ENCODE measurements at regions not wholly inside any gene's neighbourhood (a gene's known extent, or its start where the extent isn't known, plus 50 kb on each side); places are given as distances from the start of the nearest gene placed in this dataset.
A peak's percentile ranks its signal among the peaks of the same experiment; 100 is the strongest.

- H3K9me2 ChIP-seq (replicated peaks; ENCODE audit: control insufficient read depth, low read length), result no peaks in the 10 kb centered on the region
- no peaks in the 10 kb centered on the region for H4K20me1 ChIP-seq (ENCODE audit: control insufficient read depth, insufficient read depth, low read depth, low read length)
- no peaks in the 10 kb centered on the region for H3K4me1 ChIP-seq (ENCODE audit: control insufficient read depth, low read length)
- H3K27ac ChIP-seq (ENCODE audit: low read depth, low read length), result no peak overlapping the region
- TF ChIP-seq EZH2phosphoT487 (IDR thresholded peaks at IDR 0.05; ENCODE audit: borderline replicate concordance, low read length) (no peak), CTCF (IDR thresholded peaks at IDR 0.05; ENCODE audit: low read depth, low read length, poor library complexity, severe bottlenecking) (no peak)
- no peaks in the 10 kb centered on the region for H3F3A ChIP-seq (ENCODE audit: control insufficient read depth, insufficient read depth)
- no peaks in the 10 kb centered on the region for H3K36me3 ChIP-seq (ENCODE audit: control insufficient read depth, low read length)
- H3K27me3 ChIP-seq (ENCODE audit: control insufficient read depth, low read length), result peaks cover 56% of the 10 kb centered on the region
- H3K79me2 ChIP-seq (ENCODE audit: control insufficient read depth, low read length), result no peaks in the 10 kb centered on the region
- H3K9me3 ChIP-seq (ENCODE audit: control insufficient read depth, insufficient read depth, low read length), result no peaks in the 10 kb centered on the region
- H3K4me3 ChIP-seq (ENCODE audit: low read length), result no peak overlapping the region
- H3K4me2 ChIP-seq (ENCODE audit: low read length), result no peak overlapping the region
These were observed 205.9 kb downstream of the BMP7 start for GRCh38 chr20:57060407-57061050.

- Histone ChIP-seq H4K20me1 (ENCODE audit: control insufficient read depth, insufficient read depth, low read depth, low read length) (no peaks in the 10 kb centered on the region), H3K27ac (ENCODE audit: low read depth, low read length) (no peak overlapping the region), H3K36me3 (ENCODE audit: control insufficient read depth, low read length) (no peaks in the 10 kb centered on the region), H3K4me2 (ENCODE audit: low read length) (no peak overlapping the region), H3K27me3 (ENCODE audit: control insufficient read depth, low read length) (peaks cover 57% of the 10 kb centered on the region), H3K4me1 (ENCODE audit: control insufficient read depth, low read length) (no peaks in the 10 kb centered on the region), H3F3A (ENCODE audit: control insufficient read depth, insufficient read depth) (no peaks in the 10 kb centered on the region), H3K4me3 (ENCODE audit: low read length) (no peak overlapping the region), H3K79me2 (ENCODE audit: control insufficient read depth, low read length) (no peaks in the 10 kb centered on the region), H3K9me3 (ENCODE audit: control insufficient read depth, insufficient read depth, low read length) (no peaks in the 10 kb centered on the region), H3K9me2 (replicated peaks; ENCODE audit: control insufficient read depth, low read length) (no peaks in the 10 kb centered on the region)
- TF ChIP-seq EZH2phosphoT487 (IDR thresholded peaks at IDR 0.05; ENCODE audit: borderline replicate concordance, low read length), result no peak
- peak; percentile 25 for TF ChIP-seq CTCF (IDR thresholded peaks at IDR 0.05; ENCODE audit: low read depth, low read length, poor library complexity, severe bottlenecking)
These were observed 205.2 kb downstream of the BMP7 start for GRCh38 chr20:57061051-57061900.

DNA sequence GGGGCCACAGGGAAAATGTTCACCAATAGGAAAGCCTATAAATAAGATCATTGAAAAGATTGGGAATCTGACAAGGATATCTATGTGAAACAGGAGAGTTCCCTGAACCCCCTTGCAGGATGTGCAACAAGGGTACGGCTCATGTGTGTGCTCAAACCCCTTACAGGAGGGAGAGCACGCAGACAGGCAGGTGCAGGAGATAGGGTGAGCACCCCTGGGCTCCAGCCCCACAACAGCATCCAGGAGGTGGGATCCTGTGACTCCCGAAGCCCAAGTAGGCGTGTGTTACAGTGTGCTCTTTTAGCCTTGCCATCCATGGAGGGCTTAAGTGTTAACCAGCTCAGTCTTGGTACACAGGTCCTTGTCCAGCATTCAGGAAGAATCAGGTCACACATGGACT lies 204.2 kb downstream of the BMP7 start:
- no peak overlapping the region for H3K4me3 ChIP-seq (ENCODE audit: low read length)
- TF ChIP-seq CTCF (IDR thresholded peaks at IDR 0.05; ENCODE audit: low read depth, low read length, poor library complexity, severe bottlenecking) (no peak), EZH2phosphoT487 (IDR thresholded peaks at IDR 0.05; ENCODE audit: borderline replicate concordance, low read length) (no peak)

More for the DNA sequence above, 204.2 kb downstream of the BMP7 start:
- Histone ChIP-seq H4K20me1 (ENCODE audit: control insufficient read depth, insufficient read depth, low read depth, low read length) (no peaks in the 10 kb centered on the region), H3K4me1 (ENCODE audit: control insufficient read depth, low read length) (no peaks in the 10 kb centered on the region), H3F3A (ENCODE audit: control insufficient read depth, insufficient read depth) (no peaks in the 10 kb centered on the region), H3K9me3 (ENCODE audit: control insufficient read depth, insufficient read depth, low read length) (no peaks in the 10 kb centered on the region), H3K79me2 (ENCODE audit: control insufficient read depth, low read length) (no peaks in the 10 kb centered on the region), H3K4me2 (ENCODE audit: low read length) (no peak overlapping the region), H3K36me3 (ENCODE audit: control insufficient read depth, low read length) (no peaks in the 10 kb centered on the region), H3K9me2 (replicated peaks; ENCODE audit: control insufficient read depth, low read length) (no peaks in the 10 kb centered on the region), H3K27me3 (ENCODE audit: control insufficient read depth, low read length) (peaks cover 61% of the 10 kb centered on the region), H3K27ac (ENCODE audit: low read depth, low read length) (no peak overlapping the region)
